ENCODE measurements at regions not wholly inside any gene's neighbourhood (a gene's known extent, or its start where the extent isn't known, plus 50 kb on each side); places are given as distances from the start of the nearest gene placed in this dataset.

DNA sequence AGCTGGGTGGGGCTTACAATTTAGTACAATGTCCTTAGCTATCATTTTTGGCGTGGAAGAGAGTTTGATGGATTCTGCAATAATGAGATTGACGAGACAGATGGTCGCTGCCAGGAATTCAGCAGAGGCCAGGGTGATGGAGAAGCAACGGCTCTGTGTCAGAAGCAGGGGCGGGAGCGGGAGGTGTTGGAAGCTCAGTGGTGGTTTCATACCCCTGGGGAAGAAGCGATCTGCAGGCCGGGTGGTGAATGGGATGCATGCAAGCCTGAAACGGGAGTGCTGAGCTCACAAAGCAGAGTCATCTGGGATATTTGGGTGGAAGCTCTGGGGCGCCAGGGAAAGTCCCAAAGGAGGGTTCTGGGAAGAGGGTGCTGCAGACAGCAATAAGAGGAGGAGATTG lies 370.8 kb downstream of the ZNF536 start:
- in situ Hi-C loops (cut with HindIII; ENCODE audit: low sequenced_read_pairs): no loop called here
- no peak for DNase-seq (ENCODE audit: low read depth)
- TF ChIP-seq, protein P1, sequence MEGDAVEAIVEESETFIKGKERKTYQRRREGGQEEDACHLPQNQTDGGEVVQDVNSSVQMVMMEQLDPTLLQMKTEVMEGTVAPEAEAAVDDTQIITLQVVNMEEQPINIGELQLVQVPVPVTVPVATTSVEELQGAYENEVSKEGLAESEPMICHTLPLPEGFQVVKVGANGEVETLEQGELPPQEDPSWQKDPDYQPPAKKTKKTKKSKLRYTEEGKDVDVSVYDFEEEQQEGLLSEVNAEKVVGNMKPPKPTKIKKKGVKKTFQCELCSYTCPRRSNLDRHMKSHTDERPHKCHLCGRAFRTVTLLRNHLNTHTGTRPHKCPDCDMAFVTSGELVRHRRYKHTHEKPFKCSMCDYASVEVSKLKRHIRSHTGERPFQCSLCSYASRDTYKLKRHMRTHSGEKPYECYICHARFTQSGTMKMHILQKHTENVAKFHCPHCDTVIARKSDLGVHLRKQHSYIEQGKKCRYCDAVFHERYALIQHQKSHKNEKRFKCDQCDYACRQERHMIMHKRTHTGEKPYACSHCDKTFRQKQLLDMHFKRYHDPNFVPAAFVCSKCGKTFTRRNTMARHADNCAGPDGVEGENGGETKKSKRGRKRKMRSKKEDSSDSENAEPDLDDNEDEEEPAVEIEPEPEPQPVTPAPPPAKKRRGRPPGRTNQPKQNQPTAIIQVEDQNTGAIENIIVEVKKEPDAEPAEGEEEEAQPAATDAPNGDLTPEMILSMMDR (IDR thresholded peaks at IDR 0.05; ENCODE audit: low read depth, low read length, missing control alignments): no peak
- H3K4me3 ChIP-seq (ENCODE audit: low read depth, low read length): no peak overlapping the region

DNA sequence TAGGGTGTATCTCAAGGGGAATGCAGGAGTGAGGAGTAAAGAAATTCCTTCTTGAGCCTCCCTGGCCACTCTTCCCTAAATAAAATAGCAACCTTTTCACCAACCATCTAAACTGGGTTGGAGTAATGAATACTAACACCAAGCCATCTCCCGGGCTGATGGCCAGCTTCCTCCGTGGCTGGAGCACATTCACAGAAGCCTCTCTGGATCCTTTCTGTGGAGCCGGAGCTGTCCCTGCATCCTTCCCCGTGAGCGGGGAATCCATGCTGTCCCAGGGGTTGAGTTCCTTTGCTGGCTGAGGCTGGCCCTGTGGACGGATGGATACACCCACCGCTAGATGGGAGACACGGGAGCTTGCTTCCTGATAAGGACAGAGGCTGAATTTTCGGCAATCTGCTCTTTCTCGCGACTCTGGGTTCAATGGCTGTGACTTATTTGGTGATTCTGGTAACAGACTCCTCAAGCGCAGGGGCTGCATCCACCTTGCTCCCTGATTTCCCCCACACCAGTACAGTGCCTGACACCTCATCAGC lies 370.3 kb downstream of the ZNF536 start:
- in situ Hi-C loops (cut with HindIII; ENCODE audit: low sequenced_read_pairs): no loop called here
- no peak for DNase-seq (ENCODE audit: low read depth)
- TF ChIP-seq, protein P1 (IDR thresholded peaks at IDR 0.05; ENCODE audit: low read depth, low read length, missing control alignments): no peak
- H3K4me3 ChIP-seq (ENCODE audit: low read depth, low read length): no peak overlapping the region

DNA sequence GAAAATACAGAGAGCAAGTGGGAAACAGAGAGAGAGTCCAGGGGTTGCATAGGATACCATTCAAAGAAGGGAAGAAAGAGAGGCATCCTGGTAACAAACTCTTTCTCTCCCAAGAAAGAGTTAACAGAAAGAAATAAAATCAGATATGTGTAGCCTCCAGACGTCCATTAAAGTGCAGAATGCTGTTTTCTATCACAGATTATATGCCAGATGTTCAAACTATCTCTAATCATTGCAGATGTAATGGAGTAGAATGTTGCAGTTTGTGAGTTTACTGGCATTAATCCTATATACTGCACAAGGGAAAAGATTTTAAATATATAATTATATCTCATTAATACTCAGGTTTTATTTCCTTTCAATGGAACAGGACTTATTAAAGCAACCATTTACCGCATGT lies 369.4 kb downstream of the ZNF536 start:
- no peak overlapping the region for H3K4me3 ChIP-seq (ENCODE audit: low read depth, low read length)
- no peak for DNase-seq (ENCODE audit: low read depth)
- TF ChIP-seq, protein P1 (IDR thresholded peaks at IDR 0.05; ENCODE audit: low read depth, low read length, missing control alignments): no peak
- in situ Hi-C loops (cut with HindIII; ENCODE audit: low sequenced_read_pairs): no loop called here

DNA sequence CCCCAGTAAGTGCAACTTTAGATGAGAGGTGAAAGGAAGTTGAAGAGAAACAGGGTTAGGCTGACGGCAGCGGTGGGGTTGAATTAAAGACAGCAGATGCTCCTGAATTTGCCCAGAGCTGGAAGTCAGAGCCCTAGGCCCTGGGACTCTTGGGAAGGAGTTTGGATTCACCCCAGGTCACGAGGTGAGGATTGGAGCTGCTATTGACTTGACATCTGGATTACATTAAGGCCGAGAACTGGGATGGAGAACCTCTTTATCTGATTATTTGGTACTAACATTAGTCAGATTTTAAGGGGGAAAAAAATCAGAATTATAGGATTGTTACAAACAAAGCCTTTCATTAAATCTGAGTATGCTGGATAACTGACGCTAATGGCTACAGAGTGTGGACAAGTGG lies 367.2 kb downstream of the ZNF536 start:
- in situ Hi-C loops (cut with HindIII; ENCODE audit: low sequenced_read_pairs): no loop called here
- no peak for DNase-seq (ENCODE audit: low read depth)
- no peak overlapping the region for H3K4me3 ChIP-seq (ENCODE audit: low read depth, low read length)
- TF ChIP-seq, protein P1 (IDR thresholded peaks at IDR 0.05; ENCODE audit: low read depth, low read length, missing control alignments): no peak

DNA sequence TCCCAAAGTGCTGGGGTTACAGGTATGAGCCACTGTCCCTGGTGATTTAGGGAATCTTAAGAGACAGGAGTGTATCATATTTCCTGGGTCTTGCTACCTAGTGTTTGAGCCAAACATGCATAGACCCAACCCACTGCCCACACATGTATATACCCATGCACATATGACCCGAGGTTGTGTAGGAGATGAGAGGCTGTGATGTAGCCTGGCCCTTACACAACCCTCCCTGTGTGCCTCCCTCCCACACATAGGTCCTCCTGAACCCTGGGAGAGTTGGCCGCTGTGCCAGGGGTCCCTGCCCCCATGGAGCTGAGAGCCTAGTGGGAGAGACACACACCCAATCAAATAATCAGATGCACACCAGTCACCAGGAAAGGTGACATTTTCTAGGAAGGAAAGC lies 365.9 kb downstream of the ZNF536 start:
- no peak for DNase-seq (ENCODE audit: low read depth)
- TF ChIP-seq, protein P1 (IDR thresholded peaks at IDR 0.05; ENCODE audit: low read depth, low read length, missing control alignments): no peak
- no peak overlapping the region for H3K4me3 ChIP-seq (ENCODE audit: low read depth, low read length)
- in situ Hi-C loops (cut with HindIII; ENCODE audit: low sequenced_read_pairs): no loop called here

DNA sequence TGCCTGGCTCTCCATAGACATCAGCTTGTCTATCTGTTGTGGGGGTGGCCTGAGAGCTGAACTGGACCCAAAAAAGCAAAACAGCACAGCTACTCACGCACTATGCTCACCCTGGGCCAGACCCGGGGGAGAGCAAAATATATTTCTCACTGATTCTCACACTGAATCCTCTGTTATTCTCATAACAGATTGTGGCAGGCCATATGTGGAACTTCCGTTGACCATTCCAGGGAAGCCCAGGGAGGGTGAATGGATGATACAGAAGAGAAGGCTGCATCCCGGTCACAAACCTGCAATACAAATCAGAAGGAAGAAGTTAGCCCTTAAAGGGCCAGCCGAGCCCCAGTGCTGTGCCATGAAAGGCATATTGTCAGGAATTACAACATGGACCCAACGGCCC lies 362.5 kb downstream of the ZNF536 start:
- in situ Hi-C loops (cut with HindIII; ENCODE audit: low sequenced_read_pairs): no loop called here
- H3K4me3 ChIP-seq (ENCODE audit: low read depth, low read length): no peak overlapping the region
- DNase-seq (ENCODE audit: low read depth): no peak
- TF ChIP-seq, protein P1 (IDR thresholded peaks at IDR 0.05; ENCODE audit: low read depth, low read length, missing control alignments): no peak

Measured in astrocyte of the cerebellum (primary cell).